ENCODE measurements at regions not wholly inside any gene's neighbourhood (a gene's known extent, or its start where the extent isn't known, plus 50 kb on each side); places are given as distances from the start of the nearest gene placed in this dataset.

DNA sequence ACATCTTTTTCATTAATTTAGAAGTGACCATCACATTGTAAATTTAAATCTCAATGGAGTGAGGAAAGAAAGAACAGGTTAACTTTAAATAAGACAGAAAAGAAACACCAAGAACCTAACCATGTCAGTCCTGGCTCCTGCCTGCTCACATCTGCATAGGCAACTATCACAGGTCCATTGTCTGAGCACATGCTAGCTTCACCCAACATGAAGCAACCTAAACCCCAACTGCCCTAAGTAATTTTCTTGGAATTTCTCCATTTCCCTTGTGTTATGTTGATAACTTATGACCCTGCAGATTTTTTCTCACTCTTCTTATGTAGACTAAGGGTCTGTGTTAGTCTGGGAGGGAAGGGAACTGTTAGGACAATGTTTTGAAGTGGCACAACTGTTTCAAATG is 2205.8 kb upstream of the ACO1 start:
- TF ChIP-seq POLR2A (IDR thresholded peaks at IDR 0.05; ENCODE audit: low read length) (no peak), GATA1 (IDR thresholded peaks at IDR 0.05; ENCODE audit: low read depth, low read length) (no peak)

Measured in erythroblast (primary cell).